Stimulated activated CD8-positive, alpha-beta memory T cell treated with anti-CD3 and anti-CD28 coated beads, Interleukin-4, amount 100 ng/mL, for 4 hours (primary cell): ENCODE measurements at regions not wholly inside any gene's neighbourhood (a gene's known extent, or its start where the extent isn't known, plus 50 kb on each side); places are given as distances from the start of the nearest gene placed in this dataset.
"Not testable (repeated sequence)": the region's sequence is repeated elsewhere in the genome, so short reads cannot be mapped to it uniquely, and the experiment has no call there.

Source experiments
- DNase-seq, 2 donors: peaks; one replicate each; pipeline ENCODE4 v3.0.0-alpha.2; 2020; ENCODE audit warnings: low read depth in 2 of 2, low spot score in 1 of 2

DNA sequence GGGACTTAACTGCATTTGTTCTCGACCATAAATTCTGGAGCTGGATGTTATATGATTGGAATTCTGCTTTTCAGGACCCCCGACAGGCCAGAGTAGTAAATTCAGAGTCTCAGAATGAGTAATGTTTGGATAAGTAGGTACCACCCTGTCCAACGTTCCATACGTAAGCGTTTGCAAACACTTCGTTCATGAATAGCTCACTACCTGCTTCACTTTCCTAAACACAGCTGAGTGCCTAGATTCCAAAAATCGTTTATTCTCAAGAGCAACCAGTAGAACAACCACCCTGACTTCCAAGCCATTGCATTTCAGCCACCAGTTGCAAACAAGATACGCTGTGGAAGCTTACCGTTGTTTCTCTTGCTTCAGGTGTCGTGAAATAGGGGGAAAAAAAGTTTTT, 101.3 kb upstream of the DMRT1 start:
- no peak for DNase-seq

- DNase-seq, result no peak
Observed at GRCh38 chr9:742104-742503, 99.4 kb upstream of the DMRT1 start.

DNA sequence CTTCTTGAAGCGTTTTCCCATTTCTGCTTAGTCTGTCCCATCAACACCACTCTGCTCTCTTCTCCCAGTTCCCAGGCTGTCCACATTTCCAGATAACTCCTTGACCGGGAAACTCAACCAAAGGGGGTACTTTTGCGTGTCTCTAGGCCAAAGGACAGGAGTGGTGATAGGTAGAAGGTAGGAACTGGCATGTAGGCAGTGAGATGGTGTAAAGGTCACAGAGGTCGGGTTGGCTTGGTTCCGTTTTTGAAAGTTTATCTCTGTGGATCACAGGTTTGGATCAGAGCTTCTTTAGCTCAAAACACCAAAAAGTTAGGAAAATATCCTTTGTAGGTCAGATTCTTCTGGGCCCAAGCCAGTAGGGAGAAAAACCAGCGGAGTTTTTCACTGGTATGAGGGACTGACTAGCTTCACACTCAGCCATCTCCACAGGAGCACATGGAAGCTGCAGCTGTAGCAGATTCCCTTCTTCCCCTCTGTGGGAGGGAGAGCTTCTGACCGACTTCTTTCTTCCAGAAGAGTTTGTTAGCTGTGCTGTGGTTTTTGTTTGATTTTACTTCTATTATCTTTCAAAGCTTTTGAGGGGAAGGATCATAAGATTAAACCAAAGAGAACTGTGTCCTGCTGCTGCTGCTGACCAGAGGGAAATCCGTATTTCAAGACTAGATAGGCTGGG, 98.4 kb upstream of the DMRT1 start:
- no peak for DNase-seq

- DNase-seq, result no peak
Observed at GRCh38 chr9:744046-744712, 97.3 kb upstream of the DMRT1 start.

DNA sequence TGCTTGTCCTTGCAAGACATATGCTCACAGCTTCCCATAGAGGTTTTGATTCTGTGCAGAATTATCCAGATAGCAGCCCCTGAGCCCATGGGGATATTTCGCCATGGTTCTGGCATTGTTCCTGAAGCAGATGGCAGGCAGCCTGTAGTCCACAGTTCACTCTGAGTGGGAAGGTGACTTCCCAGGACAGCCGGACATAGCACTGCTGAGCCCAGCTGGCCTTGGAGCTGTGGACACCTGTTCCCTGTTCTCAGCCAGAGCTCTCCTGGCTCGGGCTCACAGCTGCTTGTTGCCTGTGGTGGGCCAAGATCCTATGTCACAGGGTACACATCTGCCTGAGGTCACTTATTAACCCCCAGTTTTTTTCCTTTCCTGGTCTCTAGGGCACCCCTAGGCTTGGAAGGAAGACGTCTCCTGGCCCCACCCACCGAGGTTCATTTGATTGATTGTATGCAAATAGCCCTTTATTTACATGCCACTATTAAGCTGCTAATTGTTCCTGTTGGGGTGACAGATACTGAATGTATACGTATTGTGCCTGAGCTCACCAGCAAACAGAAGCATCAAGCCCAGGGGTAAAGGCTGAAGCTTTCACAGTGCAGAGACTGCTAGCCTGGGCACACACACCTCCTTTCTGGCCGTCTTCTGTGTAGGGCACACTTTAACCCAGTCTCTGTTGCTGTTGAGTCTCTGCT, 96.6 kb upstream of the DMRT1 start:
- no peak for DNase-seq

DNA sequence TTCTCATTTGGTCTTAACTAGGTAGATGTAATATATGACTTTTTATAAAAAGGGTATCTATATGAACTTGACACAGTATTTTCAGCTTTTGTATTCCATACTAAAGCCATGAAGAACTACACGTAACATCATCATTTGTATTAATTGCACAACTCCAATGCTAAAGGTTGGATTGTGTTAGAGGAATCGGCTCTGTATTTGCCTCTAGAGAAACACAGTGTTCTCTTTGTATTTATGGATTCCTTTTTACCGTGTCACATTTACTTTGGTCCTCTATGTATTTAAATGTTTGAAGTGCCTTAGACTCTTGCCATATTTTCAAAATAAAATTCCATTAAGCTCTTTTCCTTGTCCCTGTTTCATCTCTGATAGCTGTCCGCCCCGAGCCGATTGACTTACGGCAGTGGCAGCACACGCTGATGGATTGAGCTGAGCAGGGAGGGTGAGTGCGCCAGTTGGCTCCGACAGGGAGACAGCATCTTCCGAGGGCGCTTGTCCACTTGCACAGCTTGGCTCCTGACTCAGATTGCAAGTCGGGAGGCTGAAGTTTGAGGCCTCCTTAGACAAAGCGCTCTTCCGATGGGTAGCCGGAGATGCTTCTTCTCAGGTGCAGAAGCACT, 95.6 kb upstream of the DMRT1 start:
- DNase-seq, result no peak

GRCh38 chr9:746661-747434, 94.6 kb upstream of the DMRT1 start:
- DNase-seq, result no peak

GRCh38 chr9:747567-747966, 93.9 kb upstream of the DMRT1 start:
- DNase-seq, result no peak

DNA sequence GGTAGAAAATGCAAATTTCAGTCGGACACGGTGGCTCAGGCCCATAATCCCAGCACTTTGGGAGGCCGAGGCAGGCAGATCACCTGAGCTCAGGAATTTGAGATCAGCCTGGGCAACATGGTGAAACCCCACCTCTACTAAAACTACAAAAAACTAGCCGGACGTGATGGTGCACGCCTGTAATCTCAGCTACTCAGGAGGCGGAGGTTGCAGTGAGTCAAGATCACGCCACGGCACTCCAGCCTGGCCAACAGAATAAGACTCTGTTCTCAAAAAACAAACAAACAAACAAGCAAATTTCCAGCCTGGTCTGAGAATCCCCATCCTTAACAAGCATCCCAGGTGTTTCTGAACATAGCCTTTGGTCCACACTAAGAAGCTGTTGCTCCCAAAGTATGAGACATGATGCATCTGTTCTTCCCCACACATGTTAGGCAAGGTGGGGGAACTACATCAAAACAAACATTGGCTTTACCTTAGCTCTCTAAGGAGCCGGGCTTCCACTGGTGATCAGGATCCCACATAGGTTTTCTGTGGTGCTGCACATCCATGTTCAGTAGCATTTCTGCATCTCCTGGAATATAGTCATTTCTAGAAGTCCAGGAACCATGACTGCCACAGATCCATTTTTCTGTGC, 92.5 kb upstream of the DMRT1 start:
- DNase-seq, result no peak

DNA sequence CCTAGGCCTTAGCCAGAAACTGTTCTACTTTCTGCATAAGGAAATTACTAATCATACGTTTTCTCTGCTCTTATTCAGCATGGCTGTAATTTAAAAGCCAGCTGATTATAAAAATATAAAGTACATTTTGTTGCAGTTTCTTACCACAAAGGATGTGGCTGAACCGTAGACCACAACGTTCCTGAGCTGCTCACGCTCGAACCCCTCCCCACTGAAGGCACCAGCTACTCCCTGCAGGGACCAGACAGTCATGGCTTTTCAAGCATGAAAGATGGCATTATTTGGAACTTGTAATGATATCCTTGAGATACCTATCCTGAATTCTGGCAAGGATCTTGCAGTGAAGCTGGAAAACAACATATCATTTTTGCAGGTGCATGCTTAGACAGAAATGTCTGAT, 91.8 kb upstream of the DMRT1 start:
- no peak for DNase-seq

GRCh38 chr9:750249-750967, 91.1 kb upstream of the DMRT1 start:
- no peak for DNase-seq

- DNase-seq, result no peak
Observed at GRCh38 chr9:751137-752051, 90.1 kb upstream of the DMRT1 start.

DNA sequence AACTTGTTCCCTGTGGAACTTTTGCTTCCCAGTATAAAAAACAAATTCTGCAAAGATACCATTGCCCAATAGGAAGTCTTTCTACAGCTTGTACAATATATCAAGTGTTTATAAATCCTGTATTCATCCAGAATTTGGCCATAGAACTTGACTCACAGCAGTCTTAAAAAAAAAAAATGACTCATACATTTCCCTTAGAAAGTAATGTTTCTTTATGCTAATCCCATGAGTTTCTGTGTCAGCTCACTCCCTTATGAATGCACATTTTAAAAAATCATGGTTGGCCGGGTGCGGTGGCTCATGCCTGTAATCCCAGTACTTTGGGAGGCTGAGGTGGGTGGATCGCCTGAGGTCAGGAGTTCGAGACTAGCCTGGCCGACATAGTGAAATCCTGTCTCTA, 89.3 kb upstream of the DMRT1 start:
- no peak for DNase-seq

GRCh38 chr9:752681-753200, 88.8 kb upstream of the DMRT1 start:
- DNase-seq, result no peak

DNA sequence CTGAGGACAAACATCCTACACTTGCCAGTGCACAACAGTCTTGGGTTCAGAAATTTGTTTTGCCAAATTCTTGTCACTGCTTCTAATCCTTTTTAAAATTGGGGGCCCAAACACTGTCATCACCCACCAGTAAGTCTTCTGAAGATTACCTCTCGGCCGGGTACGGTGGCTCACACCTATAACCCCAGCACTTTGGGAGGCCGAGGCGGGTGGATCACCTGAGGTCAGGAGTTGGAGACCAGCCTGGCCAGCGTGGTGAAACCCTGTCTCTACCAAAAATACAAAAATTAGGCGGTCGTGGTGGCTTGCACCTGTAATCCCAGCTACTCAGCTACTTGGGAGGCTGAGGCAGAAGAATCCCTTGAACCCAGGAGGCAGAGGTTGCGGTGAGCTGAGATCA, 87.8 kb upstream of the DMRT1 start:
- not testable (repeated sequence) for DNase-seq

DNA sequence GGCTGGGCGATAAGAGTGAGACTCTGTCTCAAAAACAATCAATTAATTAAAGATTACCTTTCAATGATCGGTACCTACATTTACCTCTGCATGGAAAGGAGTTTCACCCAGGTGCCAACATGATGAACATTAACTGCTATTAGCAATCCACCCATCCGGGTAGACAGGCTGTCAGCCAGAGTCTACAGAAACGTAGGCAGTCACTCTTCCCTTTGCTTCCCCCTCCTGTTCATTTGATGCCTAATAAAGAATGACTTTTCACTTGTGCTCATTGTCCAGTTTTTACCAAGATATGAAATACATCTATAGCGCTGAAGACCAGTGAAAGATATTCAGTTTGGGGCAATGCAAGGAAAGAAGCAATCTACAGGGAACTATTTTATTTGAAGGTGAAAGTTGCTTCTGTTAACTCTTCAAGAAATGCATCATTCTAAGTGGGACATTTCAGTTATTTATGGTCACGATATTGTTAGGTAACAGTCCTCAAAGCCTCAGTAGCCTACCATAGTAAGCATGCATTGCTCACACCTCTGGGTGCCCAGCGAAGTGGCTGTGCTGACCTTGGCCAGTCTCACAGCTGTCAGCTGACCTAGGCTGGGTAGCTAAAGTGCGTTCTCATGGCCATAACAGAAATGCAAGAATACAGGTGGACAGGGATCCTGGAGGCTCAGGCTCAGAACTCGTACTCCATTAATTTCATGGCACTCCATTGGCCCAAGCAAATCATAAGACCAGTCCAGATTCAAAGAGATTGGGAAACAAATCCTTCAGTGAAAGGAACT, 87.2 kb upstream of the DMRT1 start:
- DNase-seq, result no peak

- no peak for DNase-seq
Observed at GRCh38 chr9:755454-756381, 85.8 kb upstream of the DMRT1 start.
